H9 (cell line): ENCODE measurements at regions not wholly inside any gene's neighbourhood (a gene's known extent, or its start where the extent isn't known, plus 50 kb on each side); places are given as distances from the start of the nearest gene placed in this dataset.

ENCODE experiments used
- DNase-seq: peaks from one replicate; pipeline ENCODE4 v3.0.0-alpha.2; 2017
- H2AFZ ChIP-seq: one replicate; pipeline ENCODE4 v1.6.1; 2013; ENCODE audit warnings: mild to moderate bottlenecking, low read length, control low read depth, moderate library complexity
- H2AK5ac ChIP-seq: 2 replicates; pipeline ENCODE4 v1.6.1; 2013; ENCODE audit warnings: low read length, control low read depth, mixed read lengths; ENCODE audit not compliant: insufficient read length
- H2BK120ac ChIP-seq: one replicate; pipeline ENCODE4 v1.6.1; 2013; ENCODE audit warnings: low read depth, mild to moderate bottlenecking, low read length, control low read depth, inconsistent platforms; ENCODE audit not compliant: poor library complexity, severe bottlenecking
- H2BK12ac ChIP-seq: 2 replicates; pipeline ENCODE4 v1.6.1; 2013; ENCODE audit warnings: low read length, control low read depth, mixed read lengths, low read depth; ENCODE audit not compliant: insufficient read length
- H2BK15ac ChIP-seq: 2 replicates; pipeline ENCODE4 v1.6.1; 2013; ENCODE audit warnings: low read depth, low read length, control low read depth
- H2BK20ac ChIP-seq: one replicate; pipeline ENCODE4 v1.6.1; 2013; ENCODE audit warnings: low read depth, mild to moderate bottlenecking, low read length, control low read depth, inconsistent platforms; ENCODE audit not compliant: poor library complexity, severe bottlenecking
- H2BK5ac ChIP-seq: 2 replicates; pipeline ENCODE4 v1.6.1; 2013; ENCODE audit warnings: low read length, control low read depth, mixed read lengths; ENCODE audit not compliant: insufficient read length
- H3K14ac ChIP-seq: 2 replicates; pipeline ENCODE4 v1.6.1; 2013; ENCODE audit warnings: low read length, control low read depth; ENCODE audit not compliant: insufficient read depth
- H3K18ac ChIP-seq: 2 replicates; pipeline ENCODE4 v1.6.1; 2013; ENCODE audit warnings: low read depth, mild to moderate bottlenecking, mixed read lengths, low read length, control low read depth; ENCODE audit not compliant: insufficient read length
- H3K23ac ChIP-seq: 2 replicates; pipeline ENCODE4 v1.6.1; 2013; ENCODE audit warnings: low read length, control low read depth, mixed read lengths, low read depth; ENCODE audit not compliant: insufficient read length
- H3K23me2 ChIP-seq: 2 replicates; pipeline ENCODE4 v1.6.1; 2013; ENCODE audit warnings: low read depth, mild to moderate bottlenecking, mixed read lengths, low read length, control low read depth; ENCODE audit not compliant: insufficient read length, poor library complexity, severe bottlenecking
- H3K27ac ChIP-seq: 2 replicates; pipeline ENCODE4 v1.5.1; 2013; ENCODE audit warnings: low read length, control low read depth, mixed read lengths, low read depth; ENCODE audit not compliant: insufficient read length
- H3K27me3 ChIP-seq: 2 replicates; pipeline ENCODE4 v1.6.1; 2013; ENCODE audit warnings: low read length, control low read depth, inconsistent platforms; ENCODE audit not compliant: insufficient read depth
- H3K4ac ChIP-seq: 2 replicates; pipeline ENCODE4 v1.6.1; 2013; ENCODE audit warnings: low read depth, mild to moderate bottlenecking, control low read depth, inconsistent platforms, low read length, moderate library complexity
- H3K4me1 ChIP-seq: 2 replicates; pipeline ENCODE4 v1.6.1; 2013; ENCODE audit warnings: low read length, control low read depth, inconsistent platforms; ENCODE audit not compliant: insufficient read depth
- H3K4me2 ChIP-seq: 2 replicates; pipeline ENCODE4 v1.6.1; 2013; ENCODE audit warnings: low read length, control low read depth, mixed read lengths; ENCODE audit not compliant: insufficient read length, insufficient read depth
- H3K56ac ChIP-seq: 2 replicates; pipeline ENCODE4 v1.6.1; 2013; ENCODE audit warnings: low read depth, mild to moderate bottlenecking, mixed read lengths, low read length, control low read depth; ENCODE audit not compliant: insufficient read length
- H3K79me1 ChIP-seq: 2 replicates; pipeline ENCODE4 v1.6.1; 2013; ENCODE audit warnings: low read depth, mild to moderate bottlenecking, moderate library complexity, low read length, control low read depth, inconsistent platforms; ENCODE audit not compliant: insufficient read depth, poor library complexity, severe bottlenecking
- H3K79me2 ChIP-seq: 2 replicates; pipeline ENCODE4 v1.6.1; 2013; ENCODE audit warnings: low read length, control low read depth, inconsistent platforms; ENCODE audit not compliant: insufficient read depth
- H3K9ac ChIP-seq: 2 replicates; pipeline ENCODE4 v1.6.1; 2013; ENCODE audit warnings: low read length, control low read depth, mixed read lengths; ENCODE audit not compliant: insufficient read length; ENCODE audit errors: extremely low read depth
- H3K9me3 ChIP-seq: one replicate; pipeline ENCODE4 v1.6.1; 2013; ENCODE audit warnings: low read depth, low read length, inconsistent platforms; ENCODE audit not compliant: control insufficient read depth
- H3T11ph ChIP-seq: one replicate; pipeline ENCODE4 v1.6.1; 2013; ENCODE audit warnings: mild to moderate bottlenecking, low read length, control low read depth, inconsistent platforms
- H4K20me1 ChIP-seq: one replicate; pipeline ENCODE4 v1.6.1; 2013; ENCODE audit not compliant: control insufficient read depth, insufficient read length, insufficient read depth
- H4K5ac ChIP-seq: 2 replicates; pipeline ENCODE4 v1.6.1; 2013; ENCODE audit warnings: low read depth, mild to moderate bottlenecking, mixed read lengths, low read length, control low read depth; ENCODE audit not compliant: insufficient read length
- H4K8ac ChIP-seq: replicated peaks from 2 replicates; pipeline ENCODE4 v1.6.1; 2013; ENCODE audit warnings: low read length, control low read depth, mixed read lengths, low read depth; ENCODE audit not compliant: insufficient read length
- H4K91ac ChIP-seq: 2 replicates; pipeline ENCODE4 v1.6.1; 2013; ENCODE audit warnings: low read depth, mild to moderate bottlenecking, moderate library complexity, mixed read lengths, low read length, control low read depth; ENCODE audit not compliant: insufficient read length
- H3K27ac Mint-ChIP-seq, 3 experiments: 2 replicates in 2 of 3; 3 replicates in 1 of 3; pipeline ENCODE4 v1.8.0; 2020 to 2021; ENCODE audit warnings: mixed read lengths in 3 of 3, mild to moderate bottlenecking in 1 of 3, moderate library complexity in 1 of 3
- H3K27me3 Mint-ChIP-seq: 2 replicates; pipeline ENCODE4 v1.8.0; 2021; ENCODE audit warnings: low read depth, mild to moderate bottlenecking, moderate library complexity, mixed read lengths
- H3K36me3 Mint-ChIP-seq, 3 experiments: 2 replicates in 2 of 3; 3 replicates in 1 of 3; pipeline ENCODE4 v1.8.0; 2020 to 2021; ENCODE audit warnings: low read depth in 3 of 3, mixed read lengths in 3 of 3; ENCODE audit not compliant: insufficient read depth in 1 of 3
- H3K4me1 Mint-ChIP-seq, 2 experiments: 2 replicates each; pipeline ENCODE4 v1.8.0; 2020; ENCODE audit warnings: mixed read lengths in 2 of 2
- H3K4me3 Mint-ChIP-seq, 2 experiments: 2 replicates in 1 of 2; 3 replicates in 1 of 2; pipeline ENCODE4 v1.8.0; 2020 to 2021; ENCODE audit warnings: mild to moderate bottlenecking in 2 of 2, mixed read lengths in 2 of 2, moderate library complexity in 1 of 2
- H3K9me3 Mint-ChIP-seq, 2 experiments: 2 replicates in 1 of 2; 3 replicates in 1 of 2; pipeline ENCODE4 v1.8.0; 2020; ENCODE audit warnings: mild to moderate bottlenecking in 2 of 2, mixed read lengths in 2 of 2, moderate library complexity in 1 of 2
- WGBS: extraction: QIAGEN DNeasy Blood & Tissue Kit; methylation state at CpG from one replicate; pipeline ENCODE4 v1.1.7; 2013; ENCODE audit warnings: missing lambda C conversion rate, low lambda C conversion rate, mixed read lengths; ENCODE audit not compliant: insufficient read length; ENCODE audit errors: extremely low coverage; 5-methylcytosine and 5-hydroxymethylcytosine counted together
- TF ChIP-seq, protein P1 (sequence below): fragments of 200-600 bp; sonication (generic); conservative IDR thresholded peaks from 3 replicates; pipeline ENCODE4 v1.8.0; 2021; ENCODE audit warnings: antibody characterized with exemption, mild to moderate bottlenecking

DNA sequence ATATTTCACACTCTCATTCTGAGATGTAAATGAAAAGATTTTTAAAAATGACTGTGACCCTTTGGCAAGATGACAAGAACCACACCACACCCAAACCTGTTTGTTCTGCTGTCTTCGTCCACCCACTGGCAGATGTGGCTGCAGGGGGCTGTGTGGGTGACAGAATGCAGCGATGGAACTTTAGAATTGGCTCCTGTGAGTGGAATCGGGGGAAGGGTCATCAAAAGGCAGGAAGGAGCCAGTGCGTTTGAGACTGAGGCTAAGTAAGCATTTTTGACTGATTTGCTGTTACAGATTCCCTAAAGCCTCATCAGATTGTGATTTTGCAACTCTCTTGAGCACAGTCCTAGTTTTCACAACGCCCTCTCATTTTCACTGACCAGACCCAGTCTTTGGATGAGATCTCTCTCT is 111.2 kb upstream of the ADGRL2 start:
- no peak overlapping the region for H3T11ph ChIP-seq
- H3K14ac ChIP-seq, result no peak overlapping the region
- no peak overlapping the region for H4K8ac ChIP-seq
- H3K23ac ChIP-seq, result no peak overlapping the region
- H2BK5ac ChIP-seq, result no peak overlapping the region
- no peak overlapping the region for H3K18ac ChIP-seq
- H3K4me1 ChIP-seq, result peaks cover 3% of the 10 kb centered on the region; the same call in 1 of the 2 replicates
- no peak overlapping the region for H4K91ac ChIP-seq
- TF ChIP-seq, protein P1, sequence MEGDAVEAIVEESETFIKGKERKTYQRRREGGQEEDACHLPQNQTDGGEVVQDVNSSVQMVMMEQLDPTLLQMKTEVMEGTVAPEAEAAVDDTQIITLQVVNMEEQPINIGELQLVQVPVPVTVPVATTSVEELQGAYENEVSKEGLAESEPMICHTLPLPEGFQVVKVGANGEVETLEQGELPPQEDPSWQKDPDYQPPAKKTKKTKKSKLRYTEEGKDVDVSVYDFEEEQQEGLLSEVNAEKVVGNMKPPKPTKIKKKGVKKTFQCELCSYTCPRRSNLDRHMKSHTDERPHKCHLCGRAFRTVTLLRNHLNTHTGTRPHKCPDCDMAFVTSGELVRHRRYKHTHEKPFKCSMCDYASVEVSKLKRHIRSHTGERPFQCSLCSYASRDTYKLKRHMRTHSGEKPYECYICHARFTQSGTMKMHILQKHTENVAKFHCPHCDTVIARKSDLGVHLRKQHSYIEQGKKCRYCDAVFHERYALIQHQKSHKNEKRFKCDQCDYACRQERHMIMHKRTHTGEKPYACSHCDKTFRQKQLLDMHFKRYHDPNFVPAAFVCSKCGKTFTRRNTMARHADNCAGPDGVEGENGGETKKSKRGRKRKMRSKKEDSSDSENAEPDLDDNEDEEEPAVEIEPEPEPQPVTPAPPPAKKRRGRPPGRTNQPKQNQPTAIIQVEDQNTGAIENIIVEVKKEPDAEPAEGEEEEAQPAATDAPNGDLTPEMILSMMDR, result no peak
- WGBS, result no CpG with 5 or more reads among the region's 5 CpGs
- no peaks in the 10 kb centered on the region for H3K79me1 ChIP-seq
- no peaks in the 10 kb centered on the region for H4K20me1 ChIP-seq
- no peak overlapping the region for H2AK5ac ChIP-seq
- H3K27me3 ChIP-seq, result no peaks in the 10 kb centered on the region
- no peak overlapping the region for H2AFZ ChIP-seq
- no peak overlapping the region for H3K56ac ChIP-seq
- H3K4me2 ChIP-seq, result no peak overlapping the region
- H3K4me1 Mint-ChIP-seq, result peaks cover 17 to 41% of the 10 kb centered on the region in 2 experiments
- H3K9me3 Mint-ChIP-seq, result peaks cover 36 to 38% of the 10 kb centered on the region in 2 experiments
- H3K23me2 ChIP-seq, result no peaks in the 10 kb centered on the region
- no peaks in the 10 kb centered on the region for H3K27me3 Mint-ChIP-seq
- H3K4me3 Mint-ChIP-seq, result no peak overlapping the region
- no peaks in the 10 kb centered on the region for H3K9me3 ChIP-seq
- no peak overlapping the region for H3K27ac ChIP-seq
- peak overlapping the region in 1 of 3 experiments; percentile 32; a peak in 1 of 7 replicates for H3K27ac Mint-ChIP-seq
- H3K9ac ChIP-seq, result no peak overlapping the region
- peaks cover 25 to 44% (median 33%) of the 10 kb centered on the region in 3 experiments for H3K36me3 Mint-ChIP-seq
- DNase-seq, result no peak
- H3K4ac ChIP-seq, result no peak overlapping the region
- no peak overlapping the region for H2BK15ac ChIP-seq
- H3K79me2 ChIP-seq, result no peaks in the 10 kb centered on the region
- H4K5ac ChIP-seq, result no peak overlapping the region
- H2BK120ac ChIP-seq, result no peak overlapping the region
- no peak overlapping the region for H2BK20ac ChIP-seq
- no peak overlapping the region for H2BK12ac ChIP-seq
